ENCODE measurements at regions not wholly inside any gene's neighbourhood (a gene's known extent, or its start where the extent isn't known, plus 50 kb on each side); places are given as distances from the start of the nearest gene placed in this dataset.
A peak's percentile ranks its signal among the peaks of the same experiment; 100 is the strongest.
"Not testable (repeated sequence)": the region's sequence is repeated elsewhere in the genome, so short reads cannot be mapped to it uniquely, and the experiment has no call there.

GRCh38 chrX:80576806-80577533 is 156.7 kb downstream of the TENT5D start:
- Histone ChIP-seq H3K4me1 (ENCODE audit: control insufficient read depth, insufficient read depth, low read length) (no peaks in the 10 kb centered on the region; the same call in 1 of the 2 replicates), H3K9ac (ENCODE audit: low read depth, low read length) (no peak overlapping the region), H3K9me3 (ENCODE audit: control insufficient read depth, insufficient read depth, low read length) (peaks cover 41% of the 10 kb centered on the region), H3K4me3 (ENCODE audit: low read depth, low read length) (no peak overlapping the region), H3K27me3 (ENCODE audit: control insufficient read depth, insufficient read depth, low read length) (no peaks in the 10 kb centered on the region), H3K36me3 (ENCODE audit: control insufficient read depth, insufficient read depth, low read length) (no peaks in the 10 kb centered on the region), H3K27ac (ENCODE audit: low read depth, low read length) (peak overlapping the region; percentile 18)

GRCh38 chrX:80578517-80579105 is 158.4 kb downstream of the TENT5D start:
- no peaks in the 10 kb centered on the region; the same call in 1 of the 2 replicates for H3K4me1 ChIP-seq (ENCODE audit: control insufficient read depth, insufficient read depth, low read length)
- no peak overlapping the region for H3K27ac ChIP-seq (ENCODE audit: low read depth, low read length)
- no peak overlapping the region for H3K4me3 ChIP-seq (ENCODE audit: low read depth, low read length)
- H3K27me3 ChIP-seq (ENCODE audit: control insufficient read depth, insufficient read depth, low read length) = no peaks in the 10 kb centered on the region
- no peak overlapping the region for H3K9ac ChIP-seq (ENCODE audit: low read depth, low read length)
- H3K36me3 ChIP-seq (ENCODE audit: control insufficient read depth, insufficient read depth, low read length) = no peaks in the 10 kb centered on the region
- peaks cover 30% of the 10 kb centered on the region for H3K9me3 ChIP-seq (ENCODE audit: control insufficient read depth, insufficient read depth, low read length)

GRCh38 chrX:80590992-80591391 is 170.7 kb downstream of the TENT5D start:
- H3K4me1 ChIP-seq (ENCODE audit: control insufficient read depth, insufficient read depth, low read length); H3K27ac ChIP-seq (ENCODE audit: low read depth, low read length); H3K36me3 ChIP-seq (ENCODE audit: control insufficient read depth, insufficient read depth, low read length); H3K4me3 ChIP-seq (ENCODE audit: low read depth, low read length); H3K27me3 ChIP-seq (ENCODE audit: control insufficient read depth, insufficient read depth, low read length); H3K9ac ChIP-seq (ENCODE audit: low read depth, low read length): not testable (repeated sequence)
- peaks cover 45% of the 10 kb centered on the region for H3K9me3 ChIP-seq (ENCODE audit: control insufficient read depth, insufficient read depth, low read length)

- H3K4me3 ChIP-seq (ENCODE audit: low read depth, low read length) = no peak overlapping the region
- H3K9ac ChIP-seq (ENCODE audit: low read depth, low read length) = no peak overlapping the region
- H3K9me3 ChIP-seq (ENCODE audit: control insufficient read depth, insufficient read depth, low read length) = peaks cover 45% of the 10 kb centered on the region
- H3K27ac ChIP-seq (ENCODE audit: low read depth, low read length) = no peak overlapping the region
- no peaks in the 10 kb centered on the region for H3K36me3 ChIP-seq (ENCODE audit: control insufficient read depth, insufficient read depth, low read length)
- no peaks in the 10 kb centered on the region for H3K27me3 ChIP-seq (ENCODE audit: control insufficient read depth, insufficient read depth, low read length)
- H3K4me1 ChIP-seq (ENCODE audit: control insufficient read depth, insufficient read depth, low read length) = no peaks in the 10 kb centered on the region
Observed at GRCh38 chrX:80602036-80602860, 182.0 kb downstream of the TENT5D start.

All from HUES48 (cell line).